Mesothelial cell of epicardium (in vitro differentiated cells): ENCODE measurements at regions not wholly inside any gene's neighbourhood (a gene's known extent, or its start where the extent isn't known, plus 50 kb on each side); places are given as distances from the start of the nearest gene placed in this dataset.

Source experiments
- DNase-seq, 2 experiments: peaks; one replicate each; pipeline ENCODE4 v3.0.0; 2021; ENCODE audit warnings: low spot score in 2 of 2; ENCODE audit not compliant: unreplicated experiment in 2 of 2
- H3K27ac Mint-ChIP-seq: 2 replicates; pipeline ENCODE4 v1.8.0; 2021; ENCODE audit warnings: mixed read lengths
- H3K27me3 Mint-ChIP-seq: 2 replicates; pipeline ENCODE4 v1.8.0; 2021; ENCODE audit warnings: low read depth, mixed read lengths
- H3K36me3 Mint-ChIP-seq: 2 replicates; pipeline ENCODE4 v1.8.0; 2021; ENCODE audit warnings: mixed read lengths
- H3K4me1 Mint-ChIP-seq: 2 replicates; pipeline ENCODE4 v1.8.0; 2021; ENCODE audit warnings: mixed read lengths
- H3K4me3 Mint-ChIP-seq: 2 replicates; pipeline ENCODE4 v1.8.0; 2021; ENCODE audit warnings: mild to moderate bottlenecking, moderate library complexity, mixed read lengths
- H3K9me3 Mint-ChIP-seq: 2 replicates; pipeline ENCODE4 v1.8.0; 2021; ENCODE audit warnings: mixed read lengths
- CTCF ChIP-seq: fragments of 200-600 bp; sonication (generic); IDR thresholded peaks from one replicate; pipeline ENCODE4 v1.5.0; 2021; ENCODE audit warnings: antibody characterized with exemption; ENCODE audit not compliant: unreplicated experiment

GRCh38 chr2:194314042-194314441 is 1343.0 kb upstream of the SLC39A10 start:
- no peak for DNase-seq
- Mint-ChIP-seq H3K27ac (no peak overlapping the region), H3K9me3 (peaks cover 13% of the 10 kb centered on the region)

GRCh38 chr2:194304191-194304590 is 1352.8 kb upstream of the SLC39A10 start:
- H3K36me3 Mint-ChIP-seq = no peaks in the 10 kb centered on the region

More at GRCh38 chr2:194314042-194314441, 1343.0 kb upstream of the SLC39A10 start:
- Mint-ChIP-seq H3K27me3 (no peaks in the 10 kb centered on the region), H3K36me3 (no peaks in the 10 kb centered on the region), H3K4me1 (no peaks in the 10 kb centered on the region), H3K4me3 (no peak overlapping the region)
- TF ChIP-seq CTCF = no peak

GRCh38 chr2:194301946-194302345 is 1355.1 kb upstream of the SLC39A10 start:
- peaks cover 11% of the 10 kb centered on the region for H3K9me3 Mint-ChIP-seq

More at GRCh38 chr2:194304191-194304590, 1352.8 kb upstream of the SLC39A10 start:
- TF ChIP-seq CTCF = no peak
- H3K4me1 Mint-ChIP-seq = peaks cover 5% of the 10 kb centered on the region
- H3K27me3 Mint-ChIP-seq = no peaks in the 10 kb centered on the region
- no peak for DNase-seq
- peaks cover 4% of the 10 kb centered on the region for H3K9me3 Mint-ChIP-seq
- no peak overlapping the region for H3K4me3 Mint-ChIP-seq
- H3K27ac Mint-ChIP-seq = no peak overlapping the region

GRCh38 chr2:194294156-194294555 is 1362.9 kb upstream of the SLC39A10 start:
- Mint-ChIP-seq H3K27ac (no peak overlapping the region), H3K4me1 (peaks cover 6% of the 10 kb centered on the region), H3K9me3 (peaks cover 11% of the 10 kb centered on the region), H3K36me3 (no peaks in the 10 kb centered on the region), H3K27me3 (no peaks in the 10 kb centered on the region), H3K4me3 (no peak overlapping the region)
- no peak for DNase-seq
- no peak for TF ChIP-seq CTCF

More at GRCh38 chr2:194301946-194302345, 1355.1 kb upstream of the SLC39A10 start:
- TF ChIP-seq CTCF = no peak
- no peak overlapping the region for H3K27ac Mint-ChIP-seq
- H3K36me3 Mint-ChIP-seq = no peaks in the 10 kb centered on the region
- peaks cover 5% of the 10 kb centered on the region for H3K4me1 Mint-ChIP-seq
- no peaks in the 10 kb centered on the region for H3K27me3 Mint-ChIP-seq
- H3K4me3 Mint-ChIP-seq = no peak overlapping the region
- DNase-seq = no peak

- no peak overlapping the region for H3K4me3 Mint-ChIP-seq
- no peak overlapping the region for H3K27ac Mint-ChIP-seq
- no peak for DNase-seq
- H3K4me1 Mint-ChIP-seq = peaks cover 6% of the 10 kb centered on the region
- H3K9me3 Mint-ChIP-seq = peaks cover 8% of the 10 kb centered on the region
- H3K36me3 Mint-ChIP-seq = no peaks in the 10 kb centered on the region
- H3K27me3 Mint-ChIP-seq = no peaks in the 10 kb centered on the region
- TF ChIP-seq CTCF = no peak
These were observed 1365.9 kb upstream of the SLC39A10 start for GRCh38 chr2:194291104-194291503.
